WTC11 (cell line): ENCODE measurements at regions not wholly inside any gene's neighbourhood (a gene's known extent, or its start where the extent isn't known, plus 50 kb on each side); places are given as distances from the start of the nearest gene placed in this dataset.

Source experiments
- ATAC-seq: fragments of 200-7000 bp; cut with Tn5 transposase; 2 replicates; pipeline ENCODE4 v1.10.0; 2021; ENCODE audit warnings: mild to moderate bottlenecking, moderate library complexity
- CTCF ChIA-PET: fragments of 300-600 bp; sonication (Branson Sonifier 250); formaldehyde crosslinking; loops from one replicate; lab custom pipeline; 2021; ENCODE audit warnings: antibody characterized with exemption; lab: Charles Lee
- POLR2A ChIA-PET: fragments of 350-600 bp; sonication (Branson Sonifier 250); formaldehyde crosslinking; loops from one replicate; lab custom pipeline; 2021; ENCODE audit warnings: antibody characterized with exemption; lab: Charles Lee
- DNase-seq: peaks from one replicate; pipeline ENCODE4 v3.0.0; 2021; ENCODE audit warnings: low spot score
- H3K27ac Mint-ChIP-seq: 2 replicates; pipeline ENCODE4 v1.8.0; 2021; ENCODE audit warnings: mixed read lengths
- H3K27me3 Mint-ChIP-seq: 2 replicates; pipeline ENCODE4 v1.8.0; 2021; ENCODE audit warnings: low read depth, mild to moderate bottlenecking, moderate library complexity, mixed read lengths
- H3K36me3 Mint-ChIP-seq: 2 replicates; pipeline ENCODE4 v1.8.0; 2021; ENCODE audit warnings: mixed read lengths
- H3K4me1 Mint-ChIP-seq: 2 replicates; pipeline ENCODE4 v1.8.0; 2022; ENCODE audit warnings: mixed read lengths
- H3K4me3 Mint-ChIP-seq: 2 replicates; pipeline ENCODE4 v1.8.0; 2021; ENCODE audit warnings: mild to moderate bottlenecking, moderate library complexity, mixed read lengths
- H3K9me3 Mint-ChIP-seq: 2 replicates; pipeline ENCODE4 v1.8.0; 2021; ENCODE audit warnings: mixed read lengths
- AFF4 ChIP-seq: sonication (generic); formaldehyde crosslinking; IDR thresholded peaks from 2 replicates; pipeline ENCODE4 v1.8.1; 2023; ENCODE audit warnings: mild to moderate bottlenecking, missing genetic modification reagents, borderline replicate concordance
- ARID4B ChIP-seq: sonication (generic); formaldehyde crosslinking; IDR thresholded peaks from 2 replicates; pipeline ENCODE4 v1.8.0; 2023; ENCODE audit warnings: missing genetic modification reagents, mild to moderate bottlenecking, borderline replicate concordance
- CDX4 ChIP-seq: fragments of 250-450 bp; sonication (Bioruptor Pico); IDR thresholded peaks from 2 replicates; pipeline ENCODE4 v1.9.0; 2021; ENCODE audit warnings: moderate library complexity, mild to moderate bottlenecking, inconsistent platforms, borderline replicate concordance
- CREM ChIP-seq: sonication (generic); formaldehyde crosslinking; IDR thresholded peaks from 2 replicates; pipeline ENCODE4 v1.8.1; 2022; ENCODE audit warnings: mild to moderate bottlenecking, missing genetic modification reagents, moderate library complexity
- FOXP1 ChIP-seq: sonication (generic); formaldehyde crosslinking; IDR thresholded peaks from 2 replicates; pipeline ENCODE4 v1.8.0; 2022; ENCODE audit warnings: missing genetic modification reagents, mild to moderate bottlenecking, moderate library complexity, borderline replicate concordance
- IRF1 ChIP-seq: sonication (generic); formaldehyde crosslinking; IDR thresholded peaks from 2 replicates; pipeline ENCODE4 v1.8.0; 2023; ENCODE audit warnings: missing genetic modification reagents
- MLX ChIP-seq: sonication (generic); formaldehyde crosslinking; IDR thresholded peaks from 2 replicates; pipeline ENCODE4 v1.8.1; 2023; ENCODE audit warnings: mild to moderate bottlenecking, missing genetic modification reagents, moderate library complexity
- NFATC4 ChIP-seq: fragments of 250-450 bp; sonication (Bioruptor Pico); IDR thresholded peaks from 2 replicates; pipeline ENCODE4 v1.9.0; 2021; ENCODE audit warnings: mild to moderate bottlenecking
- NR3C1 ChIP-seq: sonication (generic); formaldehyde crosslinking; conservative IDR thresholded peaks from 2 replicates; pipeline ENCODE4 v1.8.1; 2023; ENCODE audit warnings: low read depth, mild to moderate bottlenecking, missing genetic modification reagents
- PRDM15 ChIP-seq: sonication (generic); formaldehyde crosslinking; IDR thresholded peaks from 2 replicates; pipeline ENCODE4 v1.8.0; 2022; ENCODE audit warnings: missing genetic modification reagents
- RELA ChIP-seq: sonication (generic); formaldehyde crosslinking; IDR thresholded peaks from 2 replicates; pipeline ENCODE4 v1.8.1; 2022; ENCODE audit warnings: missing genetic modification reagents, mild to moderate bottlenecking, borderline replicate concordance
- SMAD3 ChIP-seq: sonication (generic); formaldehyde crosslinking; IDR thresholded peaks from 2 replicates; pipeline ENCODE4 v1.8.0; 2022; ENCODE audit warnings: missing genetic modification reagents, mild to moderate bottlenecking, borderline replicate concordance
- TEAD1 ChIP-seq: sonication (generic); formaldehyde crosslinking; IDR thresholded peaks from 2 replicates; pipeline ENCODE4 v1.8.0; 2022; ENCODE audit warnings: mild to moderate bottlenecking, missing genetic modification reagents
- USF1 ChIP-seq: sonication (generic); formaldehyde crosslinking; IDR thresholded peaks from 2 replicates; pipeline ENCODE4 v1.8.0; 2022; ENCODE audit warnings: mild to moderate bottlenecking, missing genetic modification reagents
- ZNF121 ChIP-seq: sonication (generic); formaldehyde crosslinking; IDR thresholded peaks from 2 replicates; pipeline ENCODE4 v1.8.0; 2023; ENCODE audit warnings: missing genetic modification reagents
- ZNF232 ChIP-seq: sonication (generic); formaldehyde crosslinking; IDR thresholded peaks from 2 replicates; pipeline ENCODE4 v1.8.0; 2022; ENCODE audit warnings: mild to moderate bottlenecking, missing genetic modification reagents
- ZNF512 ChIP-seq: sonication (generic); formaldehyde crosslinking; IDR thresholded peaks from 2 replicates; pipeline ENCODE4 v1.8.1; 2022; ENCODE audit warnings: missing genetic modification reagents, borderline replicate concordance
- ZSCAN18 ChIP-seq: fragments of 250-450 bp; sonication (Bioruptor Pico); IDR thresholded peaks from 2 replicates; pipeline ENCODE4 v2.1.2; 2022; ENCODE audit warnings: mild to moderate bottlenecking, moderate library complexity

- Mint-ChIP-seq H3K27me3 (peaks cover 6% of the 10 kb centered on the region; the same call in 1 of the 2 replicates), H3K36me3 (no peaks in the 10 kb centered on the region), H3K9me3 (peaks cover 6% of the 10 kb centered on the region; the same call in 1 of the 2 replicates), H3K4me1 (peaks cover 45% of the 10 kb centered on the region), H3K4me3 (no peak overlapping the region), H3K27ac (no peak overlapping the region; the same call in 1 of the 2 replicates)
- TF ChIP-seq IRF1 (CRISPR knock-in tag) (no peak), TEAD1 (no peak), ZNF512 (CRISPR knock-in tag) (no peak), ZSCAN18 (CRISPR knock-in tag) (no peak), CDX4 (no peak), NFATC4 (CRISPR knock-in tag) (no peak), NR3C1 (no peak), FOXP1 (CRISPR knock-in tag) (no peak), ARID4B (CRISPR knock-in tag) (no peak), AFF4 (CRISPR knock-in tag) (no peak), PRDM15 (CRISPR knock-in tag) (no peak), ZNF232 (CRISPR knock-in tag) (no peak), MLX (no peak), ZNF121 (CRISPR knock-in tag) (no peak), CREM (CRISPR knock-in tag) (no peak), RELA (CRISPR knock-in tag) (no peak), USF1 (CRISPR knock-in tag) (no peak), SMAD3 (CRISPR knock-in tag) (no peak)
- no peak for ATAC-seq
- ChIA-PET CTCF (no interaction called here), POLR2A (no interaction called here)
- no peak for DNase-seq
Observed at GRCh38 chr1:234928642-234929041, 200.0 kb downstream of the TOMM20 start.
